Anterior cingulate cortex (tissue), 58 donors: ENCODE measurements at regions not wholly inside any gene's neighbourhood (a gene's known extent, or its start where the extent isn't known, plus 50 kb on each side); places are given as distances from the start of the nearest gene placed in this dataset.
"Not testable (repeated sequence)": the region's sequence is repeated elsewhere in the genome, so short reads cannot be mapped to it uniquely, and the experiment has no call there.

Source experiments
- DNase-seq, 58 donors: peaks; one replicate each; lab custom pipeline; 2025; lab: John Stamatoyannopoulos, UW

GRCh38 chr1:29417971-29418370 lies 181.6 kb downstream of the PTPRU start:
- no peak for DNase-seq

- no peak for DNase-seq
These were observed 181.0 kb downstream of the PTPRU start for GRCh38 chr1:29417147-29417858.

- no peak for DNase-seq
These were observed 180.2 kb downstream of the PTPRU start for GRCh38 chr1:29416267-29417146.

GRCh38 chr1:29415861-29416260 lies 179.5 kb downstream of the PTPRU start:
- no peak for DNase-seq

GRCh38 chr1:29415156-29415830 lies 179.0 kb downstream of the PTPRU start:
- DNase-seq = no peak

GRCh38 chr1:29414086-29414485 lies 177.8 kb downstream of the PTPRU start:
- no peak for DNase-seq

- DNase-seq = no peak
These were observed 177.3 kb downstream of the PTPRU start for GRCh38 chr1:29413661-29414060.

GRCh38 chr1:29412591-29412990 lies 176.3 kb downstream of the PTPRU start:
- DNase-seq = no peak

DNA sequence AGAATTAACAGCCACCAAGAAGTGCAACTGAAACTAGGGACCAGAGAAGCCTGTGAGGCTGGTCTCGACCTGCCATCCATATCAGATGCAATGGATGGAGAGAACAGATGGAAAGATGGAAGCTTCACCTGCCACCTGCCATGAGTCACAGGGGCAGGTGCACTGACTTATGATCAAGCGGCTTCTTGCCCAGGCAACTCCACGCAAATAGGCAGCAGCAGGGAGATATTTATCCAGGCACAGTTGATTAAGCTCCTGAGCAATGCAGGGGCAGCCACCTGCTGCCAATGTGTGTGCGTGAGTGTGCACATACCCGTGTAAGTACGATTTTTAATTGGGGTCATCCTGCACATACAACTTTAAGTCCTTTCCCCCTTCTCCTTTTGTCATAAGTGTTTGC lies 174.2 kb downstream of the PTPRU start:
- no peak for DNase-seq

DNA sequence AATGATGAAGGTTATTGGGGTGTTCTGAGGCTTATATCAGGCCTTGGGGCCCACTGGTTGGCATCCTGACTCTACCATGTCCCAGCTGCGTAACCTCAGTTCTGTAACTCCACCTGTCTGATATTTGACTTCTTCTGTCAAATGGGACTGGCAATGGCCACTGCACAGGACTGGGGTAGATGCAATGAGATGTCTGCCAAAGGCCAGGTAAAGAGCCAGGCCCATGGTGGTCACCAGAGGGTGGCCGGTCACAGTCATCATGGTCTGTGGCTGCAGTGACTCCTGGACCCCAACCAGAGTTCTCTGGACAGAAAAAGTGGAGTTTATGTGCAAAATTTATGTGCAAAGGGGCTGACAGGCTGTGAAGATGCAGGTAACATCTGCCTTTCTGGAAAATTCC lies 173.3 kb downstream of the PTPRU start:
- DNase-seq = no peak

GRCh38 chr1:29408831-29409605 lies 172.7 kb downstream of the PTPRU start:
- DNase-seq = no peak

GRCh38 chr1:29406814-29407213 lies 170.5 kb downstream of the PTPRU start:
- no peak for DNase-seq

DNA sequence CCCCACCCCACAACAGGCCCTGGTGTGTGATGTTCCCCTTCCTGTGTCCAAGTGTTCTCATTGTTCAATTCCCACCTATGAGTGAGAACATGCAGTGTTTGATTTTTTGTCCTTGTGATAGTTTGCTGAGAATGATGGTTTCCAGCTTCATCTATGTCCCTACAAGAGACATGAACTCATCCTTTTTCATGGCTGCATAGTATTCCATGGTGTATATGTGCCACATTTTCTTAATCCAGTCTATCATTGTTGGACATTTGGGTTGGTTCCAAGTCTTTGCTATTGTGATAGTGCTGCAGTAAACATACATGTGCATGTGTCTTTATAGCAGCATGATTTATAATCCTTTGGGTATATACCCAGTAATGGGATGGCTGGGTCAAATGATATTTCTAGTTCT lies 163.9 kb downstream of the PTPRU start:
- not testable (repeated sequence) for DNase-seq

DNA sequence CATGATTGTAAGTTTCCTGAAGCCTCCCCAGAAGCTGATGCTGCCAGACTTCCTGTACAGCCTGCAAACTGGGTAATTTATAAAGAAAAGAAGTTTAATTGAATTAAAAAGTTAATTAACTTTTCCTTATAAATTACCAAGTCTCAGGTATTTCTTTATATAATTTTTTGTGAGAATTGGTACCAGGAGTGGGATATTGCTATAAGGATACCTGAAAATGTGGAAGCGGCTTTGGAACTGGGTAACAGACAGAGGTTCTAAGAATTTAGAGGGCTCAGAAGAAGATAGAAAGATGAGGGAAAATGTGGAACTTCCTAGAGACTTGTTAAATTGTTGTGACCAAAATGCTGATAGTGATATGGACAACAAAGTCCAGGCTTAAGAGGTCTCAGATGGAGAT lies 163.1 kb downstream of the PTPRU start:
- DNase-seq = no peak

DNA sequence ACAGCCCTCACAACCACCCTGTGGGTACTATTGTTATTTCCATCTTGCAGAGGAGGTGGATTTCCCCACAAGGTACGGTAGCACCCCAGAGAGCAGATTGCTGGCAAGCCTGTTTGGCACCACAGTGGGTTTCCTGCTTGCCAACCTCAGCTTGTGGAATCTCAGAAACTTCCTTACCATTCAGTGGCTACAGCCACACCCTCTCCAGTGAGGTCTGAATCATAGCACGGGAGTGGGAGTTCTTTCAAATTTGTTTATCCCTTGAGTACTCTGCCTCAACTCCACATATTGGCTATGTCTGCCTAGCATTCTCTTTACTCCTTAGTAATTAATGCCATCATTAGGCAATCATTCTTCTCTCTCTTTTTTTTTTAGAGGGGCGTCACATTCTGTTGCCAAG lies 162.1 kb downstream of the PTPRU start:
- DNase-seq = peak in 2 of 58 donors; percentile 13 to 23

DNA sequence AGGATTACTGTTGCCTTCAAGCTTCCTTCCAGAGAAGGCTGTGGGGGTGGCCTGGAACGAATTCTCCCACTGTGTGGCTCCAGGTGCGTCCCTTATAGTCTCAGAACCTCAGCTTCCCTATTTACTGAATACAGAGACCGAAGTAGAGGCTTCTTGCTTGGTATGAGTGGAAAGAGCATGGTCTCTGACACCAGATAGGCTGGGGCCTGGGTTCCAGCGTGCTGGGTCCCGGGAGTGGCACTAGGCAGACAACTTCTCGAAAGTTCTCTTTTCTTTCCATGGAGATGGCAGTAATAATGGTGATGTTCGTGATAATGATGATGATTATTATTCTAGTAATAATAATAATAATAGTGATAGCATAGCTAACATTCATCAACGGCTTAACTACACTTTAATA lies 161.7 kb downstream of the PTPRU start:
- DNase-seq = no peak

- no peak for DNase-seq
These were observed 160.9 kb downstream of the PTPRU start for GRCh38 chr1:29397256-29397590.

GRCh38 chr1:29396438-29397255 lies 160.3 kb downstream of the PTPRU start:
- peak in 1 of 58 donors; percentile 26 for DNase-seq

DNA sequence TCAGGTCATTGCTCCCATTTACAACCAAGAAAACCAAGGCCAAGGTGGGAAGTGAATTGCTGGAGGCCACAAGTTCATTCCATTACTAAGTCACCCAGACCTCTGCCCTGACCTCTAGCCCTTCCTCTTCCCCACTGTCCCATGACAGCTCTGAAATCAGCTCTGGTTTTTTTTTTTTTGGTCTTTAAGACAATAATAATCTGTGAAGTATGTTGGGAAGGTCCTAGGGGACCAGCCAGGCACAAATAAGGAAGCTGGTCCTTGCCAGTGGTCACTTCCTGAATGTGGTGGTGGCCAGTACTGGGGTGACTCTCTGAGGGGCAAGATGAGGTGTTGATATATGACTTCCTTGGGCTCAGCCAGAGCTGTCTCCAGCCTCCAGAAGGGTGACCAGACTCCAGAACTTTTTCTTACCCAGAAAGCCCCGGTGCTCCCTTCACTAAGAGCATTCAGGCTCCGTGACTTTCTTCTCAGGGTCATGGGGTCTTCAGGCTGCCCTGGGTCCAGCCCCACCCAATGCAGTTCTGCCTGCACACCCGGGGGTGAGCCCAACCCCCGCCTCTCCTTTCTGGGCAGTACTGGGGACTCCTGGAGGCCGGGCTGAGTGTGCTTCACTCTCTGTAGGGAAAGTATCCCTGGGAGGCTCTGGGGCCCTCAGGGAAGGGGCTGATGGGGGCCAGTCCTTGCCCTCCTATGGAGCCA lies 159.6 kb downstream of the PTPRU start:
- DNase-seq = no peak
